ENCODE measurements at regions not wholly inside any gene's neighbourhood (a gene's known extent, or its start where the extent isn't known, plus 50 kb on each side); places are given as distances from the start of the nearest gene placed in this dataset.
"Not testable (repeated sequence)": the region's sequence is repeated elsewhere in the genome, so short reads cannot be mapped to it uniquely, and the experiment has no call there.

DNA sequence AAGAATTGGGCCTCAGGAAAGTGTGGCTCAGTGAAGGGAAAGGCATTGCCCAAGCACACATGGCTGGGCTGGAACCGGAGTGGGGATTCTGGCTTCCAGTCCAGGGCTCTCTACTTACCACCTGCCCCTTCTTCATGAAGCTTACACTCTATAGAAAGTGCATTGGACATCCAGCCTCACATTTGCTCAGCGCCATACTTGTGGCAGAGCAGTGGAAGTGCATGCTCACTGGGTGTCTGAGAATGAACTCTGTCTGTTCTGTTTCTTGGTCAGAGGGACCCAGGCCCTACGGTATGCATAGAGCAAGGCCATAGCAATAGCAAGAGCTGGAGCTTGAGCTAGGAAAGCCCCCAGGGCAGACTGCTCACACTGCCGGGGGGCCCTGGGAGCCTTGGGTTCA is 1253.5 kb downstream of the TYW1 start:
- no peak for DNase-seq
- Mint-ChIP-seq H3K9me3 (peaks cover 21% of the 10 kb centered on the region), H3K4me1 (no peaks in the 10 kb centered on the region), H3K27ac (no peak overlapping the region), H3K36me3 (ENCODE audit: low read depth) (peaks cover 3% of the 10 kb centered on the region), H3K4me3 (no peak overlapping the region), H3K27me3 (no peaks in the 10 kb centered on the region)
- no peak for ATAC-seq

- H3K4me1 Mint-ChIP-seq; H3K4me3 Mint-ChIP-seq; DNase-seq; ATAC-seq; H3K27ac Mint-ChIP-seq; H3K27me3 Mint-ChIP-seq; H3K36me3 Mint-ChIP-seq (ENCODE audit: low read depth): not testable (repeated sequence)
- H3K9me3 Mint-ChIP-seq = peaks cover 18% of the 10 kb centered on the region
Measured at GRCh38 chr7:68254815-68255214, 1258.2 kb downstream of the TYW1 start.

- H3K4me3 Mint-ChIP-seq = no peak overlapping the region
- H3K27me3 Mint-ChIP-seq = no peaks in the 10 kb centered on the region
- no peak for DNase-seq
- no peaks in the 10 kb centered on the region for H3K4me1 Mint-ChIP-seq
- H3K36me3 Mint-ChIP-seq (ENCODE audit: low read depth) = no peaks in the 10 kb centered on the region
- H3K9me3 Mint-ChIP-seq = peaks cover 16% of the 10 kb centered on the region
- H3K27ac Mint-ChIP-seq = no peak overlapping the region
- ATAC-seq = no peak
Measured at GRCh38 chr7:68256295-68256694, 1259.7 kb downstream of the TYW1 start.

DNA sequence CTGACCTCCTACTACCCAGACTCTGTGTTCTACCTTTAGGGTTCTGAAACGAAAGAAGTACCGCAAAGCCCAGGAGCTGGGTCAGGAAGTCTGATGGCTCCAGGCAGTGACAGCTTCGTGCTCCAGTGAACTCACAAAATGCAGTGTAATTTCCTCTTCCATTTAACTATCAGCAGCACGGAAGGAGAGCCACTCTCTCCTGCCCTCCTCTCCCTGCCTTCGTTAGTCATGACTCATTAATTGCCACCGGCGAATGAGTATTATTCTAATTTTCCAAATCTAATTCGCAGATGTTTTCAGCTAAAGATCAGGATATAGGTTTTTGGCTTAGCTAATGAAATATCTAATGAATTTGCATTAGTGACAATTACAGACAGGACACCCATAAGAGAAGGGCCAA is 1262.0 kb downstream of the TYW1 start:
- H3K27me3 Mint-ChIP-seq = no peaks in the 10 kb centered on the region

DNA sequence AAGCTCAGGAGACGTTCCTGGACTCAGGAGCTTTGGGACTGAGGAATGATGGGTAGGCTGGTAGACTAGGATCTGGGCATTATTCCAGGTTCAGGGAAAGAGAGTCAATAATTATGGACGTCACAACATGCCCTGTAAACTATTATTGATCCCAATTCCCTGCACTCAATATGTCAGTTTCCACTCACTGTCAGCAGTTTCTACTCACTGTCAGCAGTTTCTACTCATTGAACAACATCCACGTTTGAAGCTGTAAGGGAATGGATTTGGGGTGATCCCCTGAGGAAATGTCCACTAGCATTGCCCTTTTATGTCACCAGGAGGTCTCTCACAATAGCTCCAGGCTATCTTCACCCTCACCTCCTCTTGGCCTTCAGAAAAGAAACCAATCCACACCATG is 1268.6 kb downstream of the TYW1 start:
- ATAC-seq = no peak
- Mint-ChIP-seq H3K9me3 (peaks cover 32% of the 10 kb centered on the region), H3K27me3 (no peaks in the 10 kb centered on the region), H3K4me1 (no peaks in the 10 kb centered on the region), H3K27ac (no peak overlapping the region), H3K36me3 (ENCODE audit: low read depth) (no peaks in the 10 kb centered on the region), H3K4me3 (no peak overlapping the region)
- DNase-seq = no peak

More for the DNA sequence above, 1262.0 kb downstream of the TYW1 start:
- peaks cover 12% of the 10 kb centered on the region for H3K9me3 Mint-ChIP-seq
- H3K4me3 Mint-ChIP-seq = no peak overlapping the region
- ATAC-seq = no peak
- no peak for DNase-seq
- no peak overlapping the region for H3K27ac Mint-ChIP-seq
- H3K36me3 Mint-ChIP-seq (ENCODE audit: low read depth) = no peaks in the 10 kb centered on the region
- H3K4me1 Mint-ChIP-seq = no peaks in the 10 kb centered on the region

DNA sequence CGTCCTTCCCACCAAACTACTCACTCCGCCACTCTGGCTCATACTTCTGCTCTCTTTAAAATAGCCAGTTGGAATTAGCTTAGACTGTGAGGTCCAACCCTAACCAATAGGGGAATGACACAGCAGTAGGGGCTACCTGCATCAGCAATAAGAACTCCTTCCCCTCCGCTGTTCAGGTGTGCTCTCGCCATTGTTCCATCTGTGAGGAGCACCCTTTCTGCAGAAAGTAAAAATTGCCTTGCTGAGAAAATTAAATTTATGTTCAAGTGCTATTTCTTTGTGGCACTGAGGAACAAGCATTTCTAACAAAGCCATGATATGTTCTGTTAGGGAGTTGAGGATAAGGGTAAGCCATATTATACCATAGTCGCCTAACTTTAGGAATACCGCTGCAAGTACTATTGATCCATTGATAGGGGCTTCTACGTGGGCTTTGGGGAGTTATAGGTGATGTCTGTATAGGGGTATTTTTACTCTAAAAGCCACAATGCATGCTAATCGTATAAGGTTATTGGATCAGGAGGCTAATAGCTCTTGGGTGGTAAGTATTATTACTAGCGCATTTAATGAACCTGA is 1269.5 kb downstream of the TYW1 start:
- Mint-ChIP-seq H3K4me1 (no peaks in the 10 kb centered on the region), H3K4me3 (no peak overlapping the region), H3K9me3 (peaks cover 32% of the 10 kb centered on the region), H3K27ac (no peak overlapping the region), H3K36me3 (ENCODE audit: low read depth) (no peaks in the 10 kb centered on the region), H3K27me3 (no peaks in the 10 kb centered on the region)
- ATAC-seq (no peak), DNase-seq (no peak)

- no peaks in the 10 kb centered on the region for H3K4me1 Mint-ChIP-seq
- no peaks in the 10 kb centered on the region for H3K36me3 Mint-ChIP-seq (ENCODE audit: low read depth)
- no peak overlapping the region for H3K4me3 Mint-ChIP-seq
- H3K9me3 Mint-ChIP-seq = peaks cover 32% of the 10 kb centered on the region
- no peaks in the 10 kb centered on the region for H3K27me3 Mint-ChIP-seq
- no peak for DNase-seq
- ATAC-seq = no peak
- no peak overlapping the region for H3K27ac Mint-ChIP-seq
Measured at GRCh38 chr7:68267486-68267885, 1270.9 kb downstream of the TYW1 start.

GRCh38 chr7:68269405-68269804 is 1272.8 kb downstream of the TYW1 start:
- DNase-seq = no peak
- Mint-ChIP-seq H3K36me3 (ENCODE audit: low read depth) (no peaks in the 10 kb centered on the region), H3K27me3 (no peaks in the 10 kb centered on the region), H3K4me3 (no peak overlapping the region), H3K27ac (no peak overlapping the region), H3K4me1 (no peaks in the 10 kb centered on the region), H3K9me3 (peaks cover 22% of the 10 kb centered on the region)
- ATAC-seq = no peak

- no peaks in the 10 kb centered on the region for H3K36me3 Mint-ChIP-seq (ENCODE audit: low read depth)
- ATAC-seq = no peak
- no peak overlapping the region for H3K27ac Mint-ChIP-seq
- DNase-seq = no peak
- H3K27me3 Mint-ChIP-seq = no peaks in the 10 kb centered on the region
- H3K4me1 Mint-ChIP-seq = no peaks in the 10 kb centered on the region
- peaks cover 5% of the 10 kb centered on the region for H3K9me3 Mint-ChIP-seq
- no peak overlapping the region for H3K4me3 Mint-ChIP-seq
Measured at GRCh38 chr7:68272507-68272906, 1275.9 kb downstream of the TYW1 start.

DNA sequence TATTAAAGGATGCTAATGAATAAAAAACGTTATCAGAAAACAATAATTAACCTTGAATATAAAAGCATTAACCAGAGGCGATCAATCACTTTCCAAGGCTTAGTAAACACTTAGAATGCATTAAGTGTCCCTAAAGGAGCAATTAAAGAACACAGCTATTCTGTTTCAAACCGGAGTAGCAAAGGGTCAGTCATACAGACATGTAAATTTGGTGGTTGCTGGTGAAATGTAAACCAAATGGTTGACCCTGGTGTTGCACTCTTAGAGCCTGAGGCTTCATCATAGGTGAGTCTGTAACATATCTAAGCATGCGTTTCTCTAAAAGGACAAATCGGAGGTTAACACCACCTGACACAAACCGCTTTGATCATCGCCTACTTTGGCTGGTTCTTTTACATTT is 1280.1 kb downstream of the TYW1 start:
- Mint-ChIP-seq H3K36me3 (ENCODE audit: low read depth) (no peaks in the 10 kb centered on the region), H3K27me3 (no peaks in the 10 kb centered on the region)

DNA sequence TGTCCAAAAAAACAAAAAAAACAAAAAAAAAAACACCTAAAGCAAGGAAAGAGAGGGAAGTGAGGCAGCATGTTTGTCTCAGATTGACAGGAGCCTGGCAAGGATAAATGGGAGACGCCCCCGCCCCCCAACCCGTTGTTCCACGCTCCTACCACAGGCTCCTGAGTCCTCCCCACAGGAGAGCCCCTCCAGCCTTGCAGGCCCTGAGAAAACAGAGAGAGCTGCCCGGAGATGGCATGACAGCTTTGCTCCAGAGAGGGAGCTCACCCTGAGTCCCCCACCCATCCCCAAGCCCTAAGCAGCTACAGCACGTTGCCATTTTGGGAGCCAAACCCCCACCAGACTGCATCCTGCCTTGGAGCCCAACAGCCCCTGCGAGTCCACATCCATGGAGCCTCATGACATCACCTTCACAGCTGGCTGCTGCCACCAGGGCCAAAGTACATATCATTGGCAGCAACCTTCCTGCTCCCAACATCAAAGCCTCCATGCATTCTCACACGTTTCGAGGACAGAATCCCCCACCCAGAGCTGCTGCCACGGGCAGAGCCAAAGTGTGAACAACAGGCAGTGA is 1283.3 kb downstream of the TYW1 start:
- H3K27ac Mint-ChIP-seq = no peak overlapping the region
- no peaks in the 10 kb centered on the region for H3K4me1 Mint-ChIP-seq
- H3K27me3 Mint-ChIP-seq = no peaks in the 10 kb centered on the region
- ATAC-seq (no peak), DNase-seq (no peak)
- no peak overlapping the region for H3K4me3 Mint-ChIP-seq
- H3K36me3 Mint-ChIP-seq (ENCODE audit: low read depth) = no peaks in the 10 kb centered on the region
- H3K9me3 Mint-ChIP-seq = peaks cover 32% of the 10 kb centered on the region

More for the DNA sequence above, 1280.1 kb downstream of the TYW1 start:
- Mint-ChIP-seq H3K4me3 (no peak overlapping the region), H3K9me3 (peaks cover 5% of the 10 kb centered on the region), H3K27ac (no peak overlapping the region), H3K4me1 (no peaks in the 10 kb centered on the region)
- ATAC-seq (no peak), DNase-seq (no peak)

DNA sequence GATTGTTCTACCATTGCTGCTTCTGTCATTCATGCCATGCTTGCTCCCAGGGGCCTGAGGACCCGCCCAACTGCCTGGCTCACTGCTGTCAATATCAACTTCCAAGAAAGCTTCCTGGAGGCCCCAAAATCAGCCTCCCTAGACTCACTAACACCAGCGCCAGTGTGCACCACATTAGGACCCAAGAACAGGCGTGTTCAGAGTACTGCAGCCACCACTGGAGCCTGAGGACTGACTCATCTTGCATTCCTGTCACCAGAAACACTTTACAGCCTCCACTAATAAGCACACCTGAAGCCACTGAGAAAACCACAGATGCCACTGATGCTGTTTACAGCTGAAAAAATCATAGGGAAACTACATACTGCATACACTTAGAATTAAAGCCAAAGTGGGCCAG is 1284.3 kb downstream of the TYW1 start:
- no peaks in the 10 kb centered on the region for H3K36me3 Mint-ChIP-seq (ENCODE audit: low read depth)
- DNase-seq = no peak
- no peaks in the 10 kb centered on the region for H3K4me1 Mint-ChIP-seq
- no peaks in the 10 kb centered on the region for H3K27me3 Mint-ChIP-seq
- H3K4me3 Mint-ChIP-seq = no peak overlapping the region
- ATAC-seq = no peak
- H3K27ac Mint-ChIP-seq = no peak overlapping the region
- peaks cover 37% of the 10 kb centered on the region for H3K9me3 Mint-ChIP-seq

- DNase-seq (no peak), ATAC-seq (no peak)
- Mint-ChIP-seq H3K27me3 (no peaks in the 10 kb centered on the region), H3K36me3 (ENCODE audit: low read depth) (no peaks in the 10 kb centered on the region), H3K9me3 (peaks cover 43% of the 10 kb centered on the region), H3K27ac (no peak overlapping the region), H3K4me1 (no peaks in the 10 kb centered on the region), H3K4me3 (no peak overlapping the region)
Measured at GRCh38 chr7:68288144-68288593, 1291.5 kb downstream of the TYW1 start.

GRCh38 chr7:68291710-68292109 is 1295.1 kb downstream of the TYW1 start:
- H3K9me3 Mint-ChIP-seq = peaks cover 20% of the 10 kb centered on the region
- no peak overlapping the region for H3K4me3 Mint-ChIP-seq
- no peaks in the 10 kb centered on the region for H3K27me3 Mint-ChIP-seq

DNA sequence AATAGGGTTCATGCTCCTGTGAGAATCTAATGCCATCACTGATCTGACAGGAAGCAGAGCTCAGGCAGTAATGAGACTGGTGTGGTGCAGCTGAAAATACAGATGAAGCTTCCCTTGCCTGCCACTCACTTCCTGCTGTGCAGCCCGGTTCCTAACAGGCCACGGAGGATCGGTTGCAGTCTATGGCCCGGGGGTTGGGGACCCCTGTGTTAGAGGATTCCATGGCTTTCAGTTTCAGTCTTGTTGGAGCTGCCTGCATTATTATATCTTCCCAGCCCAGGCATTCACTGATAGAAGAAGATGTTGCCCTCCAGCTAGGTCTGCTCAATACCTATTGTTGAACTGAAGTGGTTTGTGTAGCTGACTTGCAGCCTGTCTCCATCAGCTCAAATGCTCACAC is 1298.8 kb downstream of the TYW1 start:
- ATAC-seq (no peak), DNase-seq (no peak)
- H3K36me3 Mint-ChIP-seq (ENCODE audit: low read depth) = no peaks in the 10 kb centered on the region
- no peak overlapping the region for H3K27ac Mint-ChIP-seq
- no peaks in the 10 kb centered on the region for H3K27me3 Mint-ChIP-seq
- no peak overlapping the region for H3K4me3 Mint-ChIP-seq
- peaks cover 22% of the 10 kb centered on the region for H3K9me3 Mint-ChIP-seq
- H3K4me1 Mint-ChIP-seq = no peaks in the 10 kb centered on the region

More at GRCh38 chr7:68291710-68292109, 1295.1 kb downstream of the TYW1 start:
- Mint-ChIP-seq H3K4me1 (no peaks in the 10 kb centered on the region), H3K36me3 (ENCODE audit: low read depth) (no peaks in the 10 kb centered on the region), H3K27ac (no peak overlapping the region)
- ATAC-seq = no peak
- DNase-seq = no peak

GRCh38 chr7:68304536-68304935 is 1293.7 kb upstream of the AUTS2 start:
- ATAC-seq = no peak

More at GRCh38 chr7:68304536-68304935, 1293.7 kb upstream of the AUTS2 start:
- Mint-ChIP-seq H3K4me1 (no peaks in the 10 kb centered on the region), H3K36me3 (ENCODE audit: low read depth) (no peaks in the 10 kb centered on the region), H3K27ac (no peak overlapping the region), H3K9me3 (peaks cover 5% of the 10 kb centered on the region), H3K4me3 (no peak overlapping the region), H3K27me3 (no peaks in the 10 kb centered on the region)
- DNase-seq = no peak
